HG03135 (cell line): ENCODE measurements at regions not wholly inside any gene's neighbourhood (a gene's known extent, or its start where the extent isn't known, plus 50 kb on each side); places are given as distances from the start of the nearest gene placed in this dataset.
"Not testable (repeated sequence)": the region's sequence is repeated elsewhere in the genome, so short reads cannot be mapped to it uniquely, and the experiment has no call there.

ENCODE experiments used
- ATAC-seq: cut with Tn5 transposase; IDR thresholded peaks from one replicate; pipeline ENCODE4 v1.9.1; 2021; ENCODE audit warnings: mild to moderate bottlenecking, moderate library complexity; ENCODE audit not compliant: unreplicated experiment

DNA sequence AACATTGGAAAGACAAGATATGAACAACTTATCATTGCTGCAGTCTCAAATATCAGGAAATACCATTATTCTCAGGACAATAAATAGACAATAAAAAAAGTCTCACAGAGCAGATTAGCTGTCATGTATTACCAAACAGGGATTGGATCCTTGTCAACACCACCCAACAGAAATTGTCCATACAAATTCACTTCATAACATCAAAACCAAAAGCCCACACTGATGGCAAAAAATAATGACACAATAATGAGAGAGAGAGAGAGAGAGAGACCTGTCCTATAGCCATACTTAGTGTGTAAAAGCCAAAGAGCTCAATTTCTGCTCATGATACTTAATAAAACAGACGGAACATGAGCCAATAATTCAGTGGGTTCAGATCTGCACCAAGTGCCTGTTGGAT, 96.5 kb downstream of the PPIAL4G start:
- no peak for ATAC-seq

DNA sequence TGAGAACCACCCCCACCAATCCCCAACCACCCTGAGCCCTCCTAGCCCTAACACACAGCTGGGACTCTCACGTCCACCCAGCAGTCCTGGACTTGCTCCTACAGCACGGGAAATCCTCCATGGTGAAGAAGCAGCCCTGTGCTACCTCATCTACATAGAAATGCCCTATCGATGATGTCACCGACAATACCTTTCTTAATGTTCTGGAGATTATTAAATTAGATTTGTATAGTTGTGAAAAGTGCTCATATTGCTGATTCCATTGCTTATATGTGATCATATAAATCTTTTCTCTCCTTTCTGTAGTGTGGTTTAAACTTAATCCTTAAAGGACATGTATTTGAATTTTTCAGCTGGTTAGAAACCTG, 97.1 kb downstream of the PPIAL4G start:
- ATAC-seq: not testable (repeated sequence)

DNA sequence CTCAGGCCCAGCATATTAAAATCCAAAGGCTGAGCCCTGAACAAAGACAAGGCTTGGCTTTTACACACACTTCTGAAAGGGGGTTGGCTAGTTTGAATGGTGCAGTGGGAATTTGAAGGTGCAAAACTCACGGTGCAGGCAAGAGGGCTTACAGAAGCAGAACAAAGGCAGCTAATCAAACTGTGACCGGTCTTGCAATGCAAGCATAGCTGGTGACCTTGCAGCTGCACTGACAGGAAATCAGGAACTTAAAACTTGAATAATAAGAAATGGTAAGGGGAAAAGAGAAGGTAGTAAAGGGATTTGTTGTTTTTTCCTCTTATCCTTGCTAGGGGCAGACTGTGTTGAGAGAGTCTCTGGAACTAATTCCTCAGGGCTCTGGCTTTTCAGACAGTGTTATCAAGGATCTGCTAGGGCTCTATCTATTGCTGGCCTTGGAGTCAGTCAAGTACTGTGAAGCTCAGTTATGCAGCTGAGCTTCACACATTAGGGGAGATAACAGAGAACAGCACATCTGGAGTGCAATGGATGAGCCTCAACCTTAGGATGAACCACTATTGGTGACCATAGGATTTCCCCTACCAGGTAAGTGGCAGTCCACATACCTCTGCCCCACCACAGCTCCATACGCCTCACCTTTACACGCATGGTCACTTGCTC, 97.6 kb downstream of the PPIAL4G start:
- ATAC-seq: no peak

DNA sequence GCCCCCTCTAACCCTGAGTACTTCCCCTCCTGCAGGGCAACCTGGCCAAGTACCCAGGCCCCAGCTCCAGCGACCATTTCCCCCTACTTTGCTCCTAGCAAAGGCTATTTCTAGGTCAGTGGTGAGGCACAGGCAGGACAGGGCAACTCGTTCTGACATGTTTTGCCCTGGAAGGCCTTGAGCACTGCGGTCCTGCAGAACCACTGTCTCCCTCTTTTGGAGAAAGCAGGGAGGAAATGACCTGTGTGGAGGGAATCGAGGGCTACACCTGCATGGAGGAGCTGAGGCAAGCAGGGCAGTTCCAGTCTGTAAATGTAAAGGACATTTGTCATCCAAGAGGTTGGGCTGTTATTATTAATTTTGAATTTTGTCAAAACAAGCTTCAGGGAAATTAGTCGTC, 99.1 kb downstream of the PPIAL4G start:
- ATAC-seq: no peak

DNA sequence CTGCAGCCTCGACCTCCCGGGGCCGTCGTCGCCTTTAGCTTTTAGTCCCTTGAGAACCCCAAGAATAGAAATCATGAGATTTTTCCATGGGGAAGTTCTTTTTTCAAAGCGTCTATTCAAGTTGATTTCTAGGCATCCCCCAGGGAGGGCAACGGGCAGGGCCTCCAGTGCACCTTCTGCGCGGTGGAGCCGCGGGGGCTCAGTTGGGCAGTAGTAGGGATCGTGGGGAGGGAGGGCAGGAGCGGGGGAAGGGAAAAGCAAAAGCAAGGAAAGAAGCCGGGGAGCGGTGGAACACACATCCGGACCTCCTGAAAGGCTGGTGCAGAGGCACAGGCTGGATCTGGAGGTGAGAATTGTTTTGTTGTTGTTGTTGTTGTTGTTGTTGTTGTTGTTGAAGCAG, 103.4 kb downstream of the PPIAL4G start:
- ATAC-seq: no peak

DNA sequence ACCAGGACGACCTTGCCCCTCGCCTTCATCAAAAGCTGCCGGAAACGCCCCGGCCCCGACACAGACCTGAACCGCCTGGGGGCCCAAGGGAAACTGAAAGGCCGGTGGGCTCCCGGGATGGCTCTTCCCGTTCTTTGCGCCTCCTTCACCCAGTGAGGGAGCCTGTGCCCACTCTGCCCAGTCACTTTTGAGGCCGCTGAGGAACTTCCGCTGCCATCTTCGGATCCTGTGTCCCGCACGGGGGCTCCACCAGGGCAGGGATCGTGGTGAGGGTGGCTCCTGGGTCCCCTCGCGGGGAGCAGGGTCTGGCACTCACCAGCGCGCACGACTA, 104.0 kb downstream of the PPIAL4G start:
- ATAC-seq: no peak

DNA sequence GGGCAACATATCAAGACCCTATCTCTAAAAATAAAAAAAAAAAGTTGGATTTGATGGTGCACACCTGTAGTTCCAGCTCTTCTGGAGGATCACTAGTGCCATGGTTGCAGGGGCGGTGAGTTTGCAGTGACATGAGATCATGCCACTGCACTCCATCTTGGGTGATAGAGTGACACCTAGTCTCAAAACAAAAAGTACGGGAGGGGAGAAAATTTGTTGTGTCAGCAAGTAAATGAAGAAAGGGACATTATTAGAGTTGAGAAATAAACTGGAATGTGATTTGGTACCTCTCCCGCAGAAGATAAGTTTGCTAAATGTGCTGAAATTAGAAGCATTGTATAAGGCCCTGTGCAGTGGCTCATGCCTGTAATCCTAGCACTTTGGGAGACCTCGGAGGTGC, 105.1 kb downstream of the PPIAL4G start:
- not testable (repeated sequence) for ATAC-seq

DNA sequence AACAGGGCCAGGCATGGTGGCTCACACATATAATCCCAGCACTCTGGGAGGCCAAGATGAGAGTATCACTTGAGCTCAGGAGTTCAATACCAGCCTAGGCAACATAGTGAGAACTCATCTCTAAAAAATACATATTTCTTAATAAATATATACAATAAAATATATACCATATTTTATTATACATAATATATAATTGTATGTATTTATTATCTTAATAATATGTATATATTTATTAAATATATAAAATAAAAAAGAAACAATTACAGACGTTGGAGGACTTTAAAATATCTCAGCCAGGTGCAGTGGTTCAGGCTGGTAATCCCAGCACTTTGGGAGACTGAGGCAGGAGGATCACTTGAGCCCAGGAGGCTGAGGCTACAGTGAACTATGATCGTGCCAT, 106.1 kb downstream of the PPIAL4G start:
- ATAC-seq: not testable (repeated sequence)

DNA sequence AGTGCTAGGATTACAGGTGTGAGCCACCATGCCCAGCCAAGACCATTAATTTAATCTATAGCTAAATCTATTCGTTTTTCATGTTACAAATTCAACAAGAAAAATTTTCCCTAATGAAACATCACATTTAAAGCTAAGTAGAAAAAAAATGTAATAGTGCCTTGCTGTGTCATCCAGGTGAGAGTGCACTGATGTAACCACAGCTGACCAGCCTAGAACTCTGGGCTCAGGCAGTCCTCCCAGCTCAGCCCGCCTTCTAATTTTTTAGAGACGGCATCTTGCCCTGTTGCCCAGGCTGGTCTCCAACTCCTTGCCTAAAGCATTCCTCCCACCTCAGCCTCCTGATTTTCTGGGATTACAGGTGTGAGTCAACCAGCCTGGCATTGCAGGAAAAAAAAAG, 109.0 kb downstream of the PPIAL4G start:
- no peak for ATAC-seq

DNA sequence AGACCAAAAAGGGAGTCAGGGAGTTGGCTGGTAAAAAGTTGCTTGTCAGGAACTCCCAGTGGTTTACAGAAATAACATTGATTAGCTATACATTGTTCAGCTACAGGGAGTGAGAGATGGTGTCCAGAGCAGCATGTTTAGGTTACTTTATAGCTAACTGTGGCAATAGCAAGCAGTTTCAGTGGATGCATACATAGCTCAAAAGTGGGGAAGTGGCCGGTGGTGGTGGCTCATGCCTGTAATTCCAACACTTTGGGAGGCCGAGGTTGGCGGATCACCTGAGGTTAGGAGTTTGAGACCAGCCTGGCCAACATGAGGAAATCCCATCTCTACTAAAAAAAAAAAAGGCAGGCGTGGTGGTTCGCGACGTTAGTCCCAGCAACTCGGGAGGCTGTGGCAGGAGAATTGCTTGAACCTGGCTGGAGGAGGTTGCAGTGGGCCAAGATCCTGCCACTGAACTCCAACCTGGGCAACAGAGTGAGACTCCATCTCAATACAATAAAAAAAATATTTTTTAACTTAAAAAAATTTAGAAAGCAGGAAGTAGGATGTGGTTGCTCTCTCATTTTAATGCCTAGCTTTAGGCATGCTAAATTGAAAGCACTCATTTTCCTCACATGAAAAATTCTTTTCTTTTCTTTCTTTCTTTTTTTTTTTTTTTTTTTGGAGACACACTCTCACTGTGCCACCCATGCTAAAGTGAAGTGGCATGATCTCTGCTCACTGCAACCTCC, 109.7 kb downstream of the PPIAL4G start:
- no peak for ATAC-seq

DNA sequence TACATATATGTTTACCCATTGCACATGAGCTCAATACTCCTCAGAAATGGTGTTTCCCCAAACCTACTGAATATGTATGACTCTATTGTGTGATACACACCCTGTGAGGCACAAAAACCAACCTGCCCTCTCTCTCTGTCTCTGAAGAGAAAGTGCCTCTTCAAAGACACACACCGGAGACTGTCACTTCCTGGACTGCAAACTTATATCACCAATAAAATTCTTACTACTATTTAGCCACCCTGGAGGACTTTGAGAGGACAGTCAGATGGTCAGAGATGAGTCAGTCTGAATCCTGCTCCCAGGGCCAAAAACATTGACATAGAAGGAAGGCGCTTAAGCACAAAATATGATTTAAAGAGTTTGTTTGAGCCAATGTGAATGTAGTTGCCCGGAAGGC, 110.4 kb downstream of the PPIAL4G start:
- ATAC-seq: no peak

DNA sequence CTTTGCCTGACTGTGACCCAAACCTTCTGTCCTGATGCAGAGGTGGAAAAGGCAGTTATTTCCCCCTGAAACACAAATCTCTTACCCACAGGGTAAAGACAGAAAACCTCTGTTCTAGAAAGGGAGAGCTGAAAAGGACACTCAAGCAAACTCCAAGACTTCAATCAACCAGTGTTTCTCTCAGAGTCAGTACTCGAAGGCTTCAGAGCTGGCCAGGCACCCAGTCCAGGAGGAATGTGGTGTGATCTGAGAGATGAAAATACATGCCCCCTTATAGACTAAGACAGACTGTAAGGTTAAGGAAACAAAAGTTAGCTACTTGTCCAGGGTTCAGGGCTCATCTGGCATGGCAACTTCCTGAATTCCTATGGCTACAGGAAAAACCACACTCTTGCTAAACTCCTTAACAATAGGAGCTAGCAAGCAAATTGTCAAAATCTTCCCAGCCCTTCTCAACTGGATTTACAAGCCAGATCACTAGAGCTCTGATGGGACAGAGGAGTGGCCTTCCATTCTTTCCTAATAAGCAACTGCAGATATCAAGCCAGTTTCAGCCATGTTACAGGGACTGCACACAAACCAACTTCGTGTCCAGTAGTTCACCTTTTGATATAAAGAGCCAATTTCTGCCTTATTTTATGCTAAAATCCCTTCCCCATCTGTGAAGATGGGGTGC, 110.9 kb downstream of the PPIAL4G start:
- ATAC-seq: not testable (repeated sequence)

DNA sequence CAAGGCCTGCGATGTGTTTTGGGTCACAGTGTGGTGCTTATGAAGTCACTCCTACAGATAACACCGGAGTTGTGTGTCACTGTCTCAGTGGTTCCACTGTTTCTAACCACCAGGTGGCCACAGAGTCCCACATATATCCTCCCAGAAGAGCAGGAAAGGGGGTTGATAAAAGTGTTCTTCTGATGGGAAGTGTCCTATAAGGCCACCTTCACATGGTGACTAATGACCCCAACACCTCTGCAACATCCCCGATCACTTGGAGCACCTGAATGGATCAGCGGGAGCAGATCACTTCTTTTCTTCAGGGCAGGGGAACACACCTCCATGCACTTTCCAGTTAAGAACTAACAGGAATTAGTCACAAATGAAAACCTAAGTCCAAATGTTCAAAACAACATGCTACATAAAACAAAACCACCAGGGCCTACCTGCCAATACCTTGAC, 111.5 kb downstream of the PPIAL4G start:
- peak; percentile 66 for ATAC-seq

DNA sequence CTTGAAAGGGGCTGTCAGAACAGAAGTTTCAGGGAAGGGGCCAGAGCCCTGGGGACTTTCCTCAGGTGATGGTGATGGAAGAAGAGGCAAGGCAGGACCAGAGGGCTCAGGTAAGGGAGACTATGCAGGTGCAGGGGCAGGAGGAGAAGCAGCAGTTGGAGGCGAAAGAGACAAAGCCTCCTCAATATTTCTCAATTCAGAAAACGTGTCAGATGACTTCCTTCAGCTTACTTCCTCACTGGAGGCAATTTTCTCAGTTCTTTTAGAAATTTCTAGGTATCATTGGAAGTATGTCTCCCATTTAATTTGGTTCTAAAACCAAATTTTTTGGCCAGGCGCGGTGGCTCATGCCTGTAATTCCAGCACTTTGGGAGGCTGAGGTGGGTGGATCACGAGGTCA, 112.4 kb downstream of the PPIAL4G start:
- ATAC-seq: not testable (repeated sequence)

DNA sequence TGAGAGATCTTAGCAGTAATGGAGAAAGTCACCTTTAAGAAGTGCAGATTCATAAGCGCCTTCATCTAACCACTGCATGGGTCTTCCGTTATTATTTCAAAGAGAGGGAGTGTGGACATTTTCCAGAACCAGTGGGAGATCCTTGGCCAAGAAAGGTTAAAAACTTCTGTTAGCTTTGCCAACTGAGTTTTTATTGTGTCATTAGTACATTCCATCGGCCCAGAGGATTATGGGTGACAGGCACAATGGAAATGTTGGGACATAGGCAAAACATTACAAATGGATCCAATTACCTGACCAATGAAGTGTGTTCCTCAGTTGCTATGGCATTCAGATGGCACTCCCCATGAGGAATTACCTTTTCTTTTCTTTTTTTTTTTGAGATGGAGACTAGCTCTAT, 115.5 kb downstream of the PPIAL4G start:
- no peak for ATAC-seq

DNA sequence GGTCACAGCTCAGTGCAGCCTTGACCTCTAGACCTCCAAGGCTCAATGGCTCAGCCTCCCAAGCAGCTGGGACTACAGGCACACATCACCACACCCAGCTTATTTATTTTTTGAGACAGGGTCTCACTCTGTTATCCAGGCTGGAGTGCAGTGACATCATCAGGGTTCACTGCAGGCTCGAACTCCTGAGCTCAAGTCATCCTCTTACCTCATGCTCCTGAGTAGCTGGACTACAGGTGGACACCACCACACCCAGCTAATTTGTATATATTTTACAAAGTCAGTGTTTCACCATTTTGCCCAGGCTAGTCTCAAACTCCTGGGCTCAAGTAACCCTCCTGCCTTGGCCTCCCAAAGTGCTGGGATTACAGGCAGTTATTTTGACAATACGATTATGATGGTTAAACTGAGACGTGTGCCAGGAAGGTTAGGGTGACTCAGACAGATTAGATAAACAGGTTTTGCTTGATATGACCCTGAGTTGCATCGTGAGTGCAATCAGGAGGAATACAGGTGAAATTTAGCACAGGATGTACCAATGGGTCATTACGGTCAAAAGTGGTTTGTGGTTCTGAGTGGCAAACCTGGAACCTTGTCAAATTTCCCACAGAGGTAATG, 116.9 kb downstream of the PPIAL4G start:
- ATAC-seq: not testable (repeated sequence)

DNA sequence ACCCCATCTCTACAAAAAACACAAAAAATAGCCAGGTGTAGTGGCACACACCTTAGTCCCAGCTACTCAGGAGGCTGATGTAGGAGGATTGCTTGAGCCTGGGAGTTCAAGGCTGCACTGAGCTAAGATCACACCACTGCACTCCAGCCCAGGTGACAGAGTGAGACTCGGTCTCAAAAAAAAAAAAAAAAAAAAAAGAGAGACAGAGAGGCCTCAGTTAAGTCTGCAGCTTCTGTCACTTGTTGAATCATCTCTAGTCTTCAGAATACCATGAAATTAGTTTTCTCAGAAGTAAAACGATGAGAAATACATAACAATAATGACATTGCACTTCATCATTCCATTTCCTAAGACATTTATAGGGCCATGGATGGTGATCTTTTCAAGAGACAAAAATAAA, 118.0 kb downstream of the PPIAL4G start:
- not testable (repeated sequence) for ATAC-seq

DNA sequence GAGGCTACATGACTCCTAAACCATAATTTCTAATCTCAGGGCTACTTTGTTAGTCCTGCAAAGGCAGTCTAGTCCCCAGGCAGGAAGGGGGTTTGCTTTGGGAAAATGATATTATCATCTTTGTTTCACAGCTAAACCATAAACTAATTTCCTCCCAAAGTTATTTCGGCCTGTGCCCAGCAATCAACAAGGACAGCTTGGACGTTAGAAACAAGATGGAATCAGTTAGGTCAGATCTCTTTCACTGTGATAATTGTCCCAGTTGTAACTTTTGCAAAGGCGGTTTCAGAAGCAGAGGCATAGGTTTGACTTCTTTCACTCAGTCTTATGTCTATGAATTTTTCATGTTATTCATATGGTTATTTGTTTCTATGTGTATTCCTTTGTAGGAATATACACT, 119.1 kb downstream of the PPIAL4G start:
- ATAC-seq: not testable (repeated sequence)

DNA sequence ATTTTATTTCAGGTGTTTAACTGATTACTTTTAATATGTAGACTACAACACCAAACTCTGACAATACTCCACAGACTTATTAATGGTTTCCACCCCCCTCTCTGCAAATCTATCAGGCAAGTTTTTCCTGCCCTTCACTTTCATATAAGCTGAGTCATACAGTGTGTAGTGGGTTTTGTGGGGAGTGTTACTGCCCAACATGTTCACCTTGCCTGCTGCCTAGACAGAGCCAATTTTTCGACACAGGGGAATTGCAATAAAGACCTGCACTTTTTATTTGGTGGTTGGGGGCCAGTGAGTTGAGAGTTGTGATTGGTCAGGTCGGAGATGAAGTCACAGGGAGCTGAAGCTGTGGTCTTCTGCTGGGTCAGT, 119.7 kb downstream of the PPIAL4G start:
- ATAC-seq: no peak

DNA sequence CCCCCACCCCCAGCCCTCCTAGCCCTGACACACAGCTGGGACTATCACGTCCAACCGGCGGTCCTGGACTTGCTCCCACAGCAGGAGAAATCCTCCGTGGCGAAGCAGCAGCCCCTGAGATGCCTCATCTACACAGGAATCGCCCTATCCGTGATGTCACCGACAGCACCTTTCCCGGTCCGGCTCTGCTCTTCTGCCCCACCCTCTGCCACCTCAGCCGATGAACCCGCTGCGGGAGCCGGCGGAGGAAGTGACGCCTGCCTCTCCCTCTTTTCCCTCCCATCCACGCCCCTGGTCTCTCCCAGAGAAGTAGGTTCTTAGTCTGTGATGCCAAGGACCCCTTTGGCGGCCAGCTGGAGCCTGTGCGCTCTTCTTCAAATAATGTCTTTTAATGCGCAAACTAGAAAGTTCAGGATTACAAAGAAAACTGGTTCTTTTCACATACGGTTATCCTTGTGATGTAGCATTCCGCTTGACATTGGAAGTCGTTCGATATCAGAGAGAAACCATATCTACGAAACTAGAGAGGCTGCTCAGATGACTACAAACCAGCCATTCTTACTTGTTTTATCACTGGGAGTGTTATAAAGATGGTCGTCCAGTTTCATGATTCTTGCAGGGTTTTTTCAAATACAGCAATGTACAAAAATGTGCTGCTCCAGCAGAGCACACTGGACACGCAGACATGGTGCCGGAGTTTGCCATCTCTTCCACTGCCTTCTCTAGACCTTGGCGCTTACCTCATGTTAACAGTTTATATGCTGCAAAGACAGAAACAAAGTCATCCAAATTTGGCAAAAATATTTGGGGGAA, 120.3 kb downstream of the PPIAL4G start:
- no peak for ATAC-seq

DNA sequence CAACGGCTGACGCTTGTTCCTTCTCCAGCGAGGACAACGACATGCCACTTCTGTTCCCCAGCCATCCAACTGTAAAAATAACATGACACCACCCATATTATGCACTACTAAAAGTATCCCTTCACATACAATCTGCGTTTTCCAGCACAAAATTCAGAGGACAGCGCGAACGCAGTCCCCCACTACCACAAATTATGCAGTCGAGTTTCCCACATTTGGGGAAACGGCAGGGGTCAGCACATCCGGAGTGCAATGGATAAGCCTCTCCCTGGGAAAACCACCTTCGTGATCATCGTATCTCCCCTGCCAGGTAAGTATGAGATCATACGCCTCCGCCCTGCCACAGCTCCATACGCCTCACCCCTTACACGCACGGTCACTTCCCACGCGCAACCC, 120.9 kb downstream of the PPIAL4G start:
- no peak for ATAC-seq
